HepG2 (cell line): ENCODE measurements at regions not wholly inside any gene's neighbourhood (a gene's known extent, or its start where the extent isn't known, plus 50 kb on each side); places are given as distances from the start of the nearest gene placed in this dataset.

ENCODE experiments used
- ATAC-seq: fragments of 200-7000 bp; cut with Tn5 transposase; 3 replicates; pipeline ENCODE4 v1.9.1; 2020; ENCODE audit warnings: mild to moderate bottlenecking, moderate library complexity
- BruUV-seq: library from RNA; stranded (reverse); fragments of 400-500 nt; replicated peaks from 2 replicates; lab custom pipeline; 2021; lab: Mats Ljungman, UMichigan
- CTCF ChIA-PET: fragments of 300-600 bp; formaldehyde crosslinking; extraction: SDS; loops from one replicate; lab custom pipeline; 2021; ENCODE audit warnings: low total read pairs, inconsistent platforms, low intra/inter-chr PET ratio; lab: Yijun Ruan, JAX
- POLR2A ChIA-PET: fragments of 350-600 bp; sonication (Branson Sonifier 250); formaldehyde crosslinking; loops from one replicate; lab custom pipeline; 2020; ENCODE audit warnings: antibody characterized with exemption, inconsistent platforms; lab: Yijun Ruan, JAX
- DNase-seq: peaks from one replicate; pipeline ENCODE4 v3.0.0-alpha.2; 2015; ENCODE audit warnings: low spot score
- FAIRE-seq: peaks from 3 replicates; lab custom pipeline; 2011; peaks lifted over from hg19 to GRCh38; lab: Jason Lieb, UNC
- H2AFZ ChIP-seq: one replicate; pipeline ENCODE4 v1.6.1; 2011; ENCODE audit warnings: low read length, inconsistent platforms
- H3K27ac ChIP-seq: fragments of 300-600 bp; 3 replicates; pipeline ENCODE4 v1.8.0; 2011; ENCODE audit warnings: mixed run types, mild to moderate bottlenecking, mixed read lengths, low read length, inconsistent platforms; ENCODE audit not compliant: insufficient read depth; ENCODE audit errors: extremely low read length
- H3K27me3 ChIP-seq, 2 experiments: fragments of 200-600 bp in 1 of 2; 2 replicates in 1 of 2; 3 replicates in 1 of 2; pipeline versions ENCODE4 v1.6.0 to v1.8.0; 2011; ENCODE audit warnings: low read length in 2 of 2, mild to moderate bottlenecking in 2 of 2, moderate library complexity in 2 of 2, inconsistent platforms in 1 of 2; ENCODE audit not compliant: insufficient read depth in 2 of 2, control insufficient read depth in 1 of 2
- H3K36me3 ChIP-seq, 2 experiments: fragments of 200-600 bp in 1 of 2; replicated peaks in 1 of 2; 2 replicates in 1 of 2; 3 replicates in 1 of 2; pipeline versions ENCODE4 v1.5.1 to v1.8.0; 2011; ENCODE audit warnings: low read length in 2 of 2, inconsistent platforms in 1 of 2; ENCODE audit not compliant: insufficient read depth in 2 of 2, control insufficient read depth in 1 of 2
- H3K4me1 ChIP-seq: 2 replicates; pipeline ENCODE4 v1.5.1; 2012; ENCODE audit warnings: low read length, inconsistent platforms; ENCODE audit not compliant: insufficient read depth
- H3K4me2 ChIP-seq: 2 replicates; pipeline ENCODE4 v1.6.0; 2011; ENCODE audit warnings: low read depth, low read length, inconsistent platforms
- H3K4me3 ChIP-seq, 3 experiments: fragments of 200-600 bp in 1 of 3; sonication (generic), shearing (Covaris generic) in 1 of 3; replicated peaks in 1 of 3; 2 replicates each; pipeline ENCODE4 v1.5.1; 2011 to 2016; ENCODE audit warnings: low read length in 3 of 3, inconsistent platforms in 2 of 3, low read depth in 2 of 3, mild to moderate bottlenecking in 2 of 3, control low read depth in 1 of 3, mixed read lengths in 1 of 3; ENCODE audit not compliant: insufficient read depth in 1 of 3
- H3K79me2 ChIP-seq: one replicate; pipeline ENCODE4 v1.6.1; 2011; ENCODE audit warnings: low read length, inconsistent platforms; ENCODE audit not compliant: insufficient read depth
- H3K9ac ChIP-seq: 2 replicates; pipeline ENCODE4 v1.6.0; 2011; ENCODE audit warnings: mild to moderate bottlenecking, low read depth, low read length, inconsistent platforms; ENCODE audit not compliant: insufficient read depth
- H3K9me3 ChIP-seq: 2 replicates; pipeline ENCODE4 v1.5.1; 2012; ENCODE audit warnings: mild to moderate bottlenecking, low read length
- H4K20me1 ChIP-seq: 2 replicates; pipeline ENCODE4 v1.6.0; 2011; ENCODE audit warnings: inconsistent platforms, mild to moderate bottlenecking, low read length, moderate library complexity; ENCODE audit not compliant: insufficient read depth
- AKNA ChIP-seq: sonication (generic); formaldehyde crosslinking; IDR thresholded peaks from 2 replicates; pipeline ENCODE4 v1.4.0; 2020; ENCODE audit warnings: missing genetic modification reagents, borderline replicate concordance
- BCL3 ChIP-seq: sonication (generic); formaldehyde crosslinking; IDR thresholded peaks from 2 replicates; pipeline ENCODE4 v1.5.1; 2020; ENCODE audit warnings: mild to moderate bottlenecking, missing genetic modification reagents, moderate library complexity
- GABPB1 ChIP-seq: IDR thresholded peaks from 2 replicates; pipeline ENCODE4 v1.6.1; 2016; ENCODE audit warnings: mild to moderate bottlenecking, missing genetic modification reagents, moderate library complexity, missing compliant biosample characterization
- ZBTB4 ChIP-seq: sonication (generic); formaldehyde crosslinking; IDR thresholded peaks from 2 replicates; pipeline ENCODE4 v1.4.0; 2020; ENCODE audit warnings: missing genetic modification reagents, mild to moderate bottlenecking, borderline replicate concordance
- ZNF281 ChIP-seq: sonication (generic); formaldehyde crosslinking; IDR thresholded peaks from 2 replicates; pipeline ENCODE4 v1.4.0; 2020; ENCODE audit warnings: missing genetic modification reagents, borderline replicate concordance
- ZNF383 ChIP-seq: sonication (generic); formaldehyde crosslinking; IDR thresholded peaks from 2 replicates; pipeline ENCODE4 v1.4.0; 2020; ENCODE audit warnings: missing genetic modification reagents, mild to moderate bottlenecking, borderline replicate concordance
- WGBS: methylation state at CpG from one replicate; pipeline ENCODE4 v1.1.6; 2017; ENCODE audit warnings: low lambda C conversion rate; 5-methylcytosine and 5-hydroxymethylcytosine counted together
- in situ Hi-C: cut with HindIII; loops from 2 replicates; pipeline ENCODE4 v1.10.0; 2017; ENCODE audit warnings: low pct_unique_long_range_greater_than_20kb; ENCODE audit not compliant: extremely low pct_ligation_motif_present
- intact Hi-C: fragments of 100-400 bp; cut with micrococcal nuclease; formaldehyde crosslinking; loops from one replicate; pipeline ENCODE4 v1.10.0; 2022; ENCODE audit not compliant: unreplicated experiment

DNA sequence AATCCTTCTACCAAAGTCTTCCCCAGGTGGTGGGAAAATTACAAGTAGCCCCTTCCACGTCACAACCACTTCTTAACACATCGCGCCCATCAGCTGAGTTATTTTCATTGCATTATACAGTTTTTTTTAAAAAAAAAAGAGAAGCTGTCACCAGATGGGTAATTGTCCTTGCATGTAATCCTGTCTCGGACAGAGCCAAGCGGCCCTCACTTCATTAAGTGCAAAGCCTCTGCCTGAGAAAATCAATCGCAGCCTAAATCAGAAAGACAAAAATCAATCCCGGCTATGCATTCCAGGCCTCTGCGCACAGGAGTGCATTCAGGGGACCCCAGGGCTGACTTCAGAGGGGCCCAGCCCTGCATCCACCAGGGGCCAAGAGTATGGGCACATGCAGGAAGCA, 538.9 kb downstream of the NPHP4 start:
- 45% methylated on average over 8 of the region's 8 CpGs for WGBS
- Histone ChIP-seq H2AFZ (no peak overlapping the region), H3K36me3 (no peaks in the 10 kb centered on the region), H3K9ac (no peak overlapping the region), H3K4me1 (no peaks in the 10 kb centered on the region), H3K4me3 (no peak overlapping the region), H3K4me2 (no peak overlapping the region), H3K79me2 (no peaks in the 10 kb centered on the region), H4K20me1 (no peaks in the 10 kb centered on the region), H3K9me3 (no peaks in the 10 kb centered on the region), H3K27ac (no peak overlapping the region), H3K27me3 (peaks cover 3 to 43% of the 10 kb centered on the region in 2 experiments)
- ChIA-PET CTCF (no interaction called here), POLR2A (no interaction called here)
- intact Hi-C loops = no loop called here
- ATAC-seq = no peak
- no TSS peak for BruUV-seq
- no peak for DNase-seq
- in situ Hi-C loops = no loop called here
- FAIRE-seq = no peak
- no peak for TF ChIP-seq AKNA (CRISPR knock-in tag)
- no peak for TF ChIP-seq ZBTB4
- no peak for TF ChIP-seq BCL3 (CRISPR knock-in tag)
- TF ChIP-seq ZNF383 (CRISPR knock-in tag) = no peak
- no peak for TF ChIP-seq ZNF281 (CRISPR knock-in tag)
- no peak for TF ChIP-seq GABPB1 (CRISPR knock-in tag)
